C4-2B (cell line): ENCODE measurements at regions not wholly inside any gene's neighbourhood (a gene's known extent, or its start where the extent isn't known, plus 50 kb on each side); places are given as distances from the start of the nearest gene placed in this dataset.
"Not testable (repeated sequence)": the region's sequence is repeated elsewhere in the genome, so short reads cannot be mapped to it uniquely, and the experiment has no call there.

Source experiments
- ZFX ChIP-seq: fragments of 450-650 bp; IDR thresholded peaks from 2 replicates; pipeline ENCODE4 v1.6.1; 2017
- TF ChIP-seq, protein P1 (sequence below): fragments of 450-650 bp; conservative IDR thresholded peaks from 2 replicates; pipeline ENCODE4 v1.5.1; 2017; ENCODE audit warnings: mild to moderate bottlenecking

DNA sequence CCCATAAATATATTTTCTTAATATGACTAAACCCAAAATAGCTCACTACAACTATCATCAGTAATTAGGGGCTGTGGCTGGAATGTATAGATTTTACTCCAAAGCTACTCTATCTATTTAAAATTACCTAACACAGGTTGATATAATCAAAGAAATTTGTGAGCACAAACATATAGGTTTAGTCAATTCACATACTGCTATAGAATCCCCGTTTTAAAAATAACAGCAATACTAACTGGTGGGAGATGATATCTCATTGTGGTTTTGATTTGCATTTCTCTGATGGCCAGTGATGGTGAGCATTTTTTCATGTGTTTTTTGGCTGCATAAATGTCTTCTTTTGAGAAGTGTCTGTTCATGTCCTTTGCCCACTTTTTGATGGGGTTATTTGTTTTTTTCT is 1434.9 kb upstream of the CELF2 start:
- TF ChIP-seq, protein P1, sequence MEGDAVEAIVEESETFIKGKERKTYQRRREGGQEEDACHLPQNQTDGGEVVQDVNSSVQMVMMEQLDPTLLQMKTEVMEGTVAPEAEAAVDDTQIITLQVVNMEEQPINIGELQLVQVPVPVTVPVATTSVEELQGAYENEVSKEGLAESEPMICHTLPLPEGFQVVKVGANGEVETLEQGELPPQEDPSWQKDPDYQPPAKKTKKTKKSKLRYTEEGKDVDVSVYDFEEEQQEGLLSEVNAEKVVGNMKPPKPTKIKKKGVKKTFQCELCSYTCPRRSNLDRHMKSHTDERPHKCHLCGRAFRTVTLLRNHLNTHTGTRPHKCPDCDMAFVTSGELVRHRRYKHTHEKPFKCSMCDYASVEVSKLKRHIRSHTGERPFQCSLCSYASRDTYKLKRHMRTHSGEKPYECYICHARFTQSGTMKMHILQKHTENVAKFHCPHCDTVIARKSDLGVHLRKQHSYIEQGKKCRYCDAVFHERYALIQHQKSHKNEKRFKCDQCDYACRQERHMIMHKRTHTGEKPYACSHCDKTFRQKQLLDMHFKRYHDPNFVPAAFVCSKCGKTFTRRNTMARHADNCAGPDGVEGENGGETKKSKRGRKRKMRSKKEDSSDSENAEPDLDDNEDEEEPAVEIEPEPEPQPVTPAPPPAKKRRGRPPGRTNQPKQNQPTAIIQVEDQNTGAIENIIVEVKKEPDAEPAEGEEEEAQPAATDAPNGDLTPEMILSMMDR, result not testable (repeated sequence)
- not testable (repeated sequence) for TF ChIP-seq ZFX
